AG08396 (cell line): ENCODE measurements at regions not wholly inside any gene's neighbourhood (a gene's known extent, or its start where the extent isn't known, plus 50 kb on each side); places are given as distances from the start of the nearest gene placed in this dataset.
"Not testable (repeated sequence)": the region's sequence is repeated elsewhere in the genome, so short reads cannot be mapped to it uniquely, and the experiment has no call there.

Source experiments
- DNase-seq: peaks from one replicate; pipeline ENCODE4 v3.0.0; 2012; ENCODE audit warnings: low spot score, mixed read lengths

GRCh38 chr1:83511146-83511726, 487.7 kb downstream of the TTLL7 start:
- DNase-seq: no peak

DNA sequence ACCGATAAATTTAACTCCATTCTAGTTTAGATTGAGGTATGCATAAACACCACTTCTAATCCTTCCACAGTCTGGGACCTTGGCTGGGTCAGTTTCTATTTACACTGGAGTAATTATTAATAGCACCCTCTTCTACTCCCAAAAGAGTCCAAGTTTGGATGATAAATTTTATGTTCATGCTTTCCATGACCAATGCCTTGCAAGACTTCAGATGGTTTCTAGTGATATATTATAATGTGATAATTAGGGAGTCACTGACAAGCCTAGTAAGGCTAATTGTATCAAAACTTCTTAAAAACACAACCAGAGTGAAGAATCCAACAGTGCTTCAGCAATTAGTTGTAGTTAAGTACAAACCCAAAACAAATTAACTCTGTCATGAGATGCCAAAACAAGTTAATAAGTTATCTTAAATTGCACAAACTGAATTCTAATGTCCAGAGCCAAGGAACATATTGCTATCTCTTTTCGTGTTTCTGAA, 489.6 kb downstream of the TTLL7 start:
- no peak for DNase-seq

GRCh38 chr1:83508485-83509151, 490.3 kb downstream of the TTLL7 start:
- DNase-seq: peak; percentile 6

GRCh38 chr1:83505148-83505547, 493.8 kb downstream of the TTLL7 start:
- no peak for DNase-seq

DNA sequence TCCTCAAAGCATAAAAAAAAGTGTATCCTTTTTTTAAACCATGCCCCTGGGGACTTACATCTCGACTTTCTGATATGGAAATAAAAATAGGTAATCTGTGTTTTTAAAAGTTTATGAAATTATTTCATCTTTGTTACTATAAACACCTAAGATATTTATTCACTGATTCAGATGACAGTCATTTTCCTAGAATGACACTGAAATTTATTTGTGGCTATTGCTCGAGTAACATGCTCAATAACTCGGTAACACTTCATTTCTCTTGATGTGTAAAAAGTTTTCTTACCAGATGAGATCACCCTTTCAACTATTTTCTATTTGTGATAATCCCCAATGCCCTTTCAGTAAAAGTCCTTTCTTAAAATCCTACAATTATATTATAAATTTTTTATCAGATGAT, 495.8 kb downstream of the TTLL7 start:
- no peak for DNase-seq

- no peak for DNase-seq
Measured at GRCh38 chr1:83500987-83501591, 497.8 kb downstream of the TTLL7 start.

DNA sequence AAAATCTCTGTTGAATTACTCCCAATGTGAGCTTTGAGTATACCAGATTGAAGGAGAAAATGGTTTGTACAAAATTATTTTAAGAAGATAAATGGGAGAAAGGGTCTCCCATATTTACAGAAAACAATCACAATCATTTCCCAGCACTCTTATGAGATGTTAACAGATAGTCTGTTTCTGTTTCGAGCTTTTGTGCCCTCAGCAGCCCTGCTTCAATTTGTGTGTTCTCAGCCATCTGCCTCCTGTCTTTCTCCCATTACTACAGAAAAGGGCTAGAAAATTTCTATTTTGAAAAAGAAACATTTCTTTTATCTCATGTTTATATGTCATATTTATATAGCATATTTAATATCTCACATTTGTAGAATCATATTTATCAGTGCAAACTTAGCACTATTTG, 498.4 kb downstream of the TTLL7 start:
- no peak for DNase-seq

DNA sequence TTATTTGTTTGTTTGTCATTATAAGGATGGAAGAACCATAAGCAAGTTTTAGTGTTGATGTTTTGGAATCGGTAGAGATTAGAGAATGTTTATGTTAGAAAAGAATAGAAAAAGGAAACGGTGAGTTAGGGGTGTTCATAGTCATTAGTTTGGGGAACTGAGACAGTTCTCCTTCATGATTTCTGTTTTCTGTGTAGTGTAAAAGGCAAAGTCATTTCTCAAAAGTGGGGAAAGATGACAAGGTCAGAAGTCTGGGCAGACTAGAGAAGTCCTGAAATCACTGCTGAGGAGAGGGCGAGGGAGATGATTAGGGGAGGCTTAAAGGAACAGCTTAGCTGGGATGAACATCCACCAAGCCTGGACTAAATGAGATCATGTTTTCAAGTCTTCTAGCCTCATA, 498.9 kb downstream of the TTLL7 start:
- no peak for DNase-seq

DNA sequence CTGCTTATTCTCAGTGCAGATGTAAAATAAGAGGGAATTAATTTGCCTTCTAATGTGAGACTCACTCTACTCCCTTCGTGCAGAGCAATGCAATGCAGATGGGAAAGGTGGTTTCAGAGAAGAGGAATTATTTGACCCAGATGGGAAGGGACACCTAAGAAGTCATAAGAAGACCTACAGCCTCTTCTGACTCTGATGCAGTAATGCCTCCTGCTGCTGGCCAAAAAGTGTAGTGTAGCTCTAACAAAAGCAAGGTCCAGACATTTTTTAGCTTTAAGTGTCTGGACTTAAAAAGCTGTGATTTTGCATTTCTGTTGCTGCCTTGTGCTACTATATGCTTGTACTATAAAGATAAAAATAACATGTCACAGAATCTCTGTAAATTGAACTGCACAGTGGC, 501.4 kb downstream of the TTLL7 start:
- no peak for DNase-seq

GRCh38 chr1:83495560-83495959, 503.4 kb downstream of the TTLL7 start:
- no peak for DNase-seq

- DNase-seq: no peak
Measured at GRCh38 chr1:83493633-83494032, 505.3 kb downstream of the TTLL7 start.

DNA sequence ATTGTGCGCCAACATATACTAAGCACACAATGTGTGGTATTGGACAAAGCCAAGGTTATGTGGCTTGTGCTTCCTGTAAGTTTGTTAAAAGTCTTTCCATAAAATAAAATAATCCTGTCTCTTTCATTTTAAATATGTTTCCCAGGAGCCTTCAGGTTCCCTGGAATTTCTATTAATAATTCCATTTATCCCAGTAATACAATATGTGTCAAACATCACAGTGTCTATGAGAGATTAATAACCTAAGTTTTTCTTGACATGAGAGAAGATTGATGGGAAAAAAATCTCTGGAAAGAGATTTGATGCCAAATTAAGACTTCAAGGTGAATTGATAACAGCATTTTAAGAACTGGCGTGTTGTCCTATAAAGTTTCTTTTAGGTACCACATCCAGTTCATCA, 507.0 kb downstream of the TTLL7 start:
- DNase-seq: no peak

DNA sequence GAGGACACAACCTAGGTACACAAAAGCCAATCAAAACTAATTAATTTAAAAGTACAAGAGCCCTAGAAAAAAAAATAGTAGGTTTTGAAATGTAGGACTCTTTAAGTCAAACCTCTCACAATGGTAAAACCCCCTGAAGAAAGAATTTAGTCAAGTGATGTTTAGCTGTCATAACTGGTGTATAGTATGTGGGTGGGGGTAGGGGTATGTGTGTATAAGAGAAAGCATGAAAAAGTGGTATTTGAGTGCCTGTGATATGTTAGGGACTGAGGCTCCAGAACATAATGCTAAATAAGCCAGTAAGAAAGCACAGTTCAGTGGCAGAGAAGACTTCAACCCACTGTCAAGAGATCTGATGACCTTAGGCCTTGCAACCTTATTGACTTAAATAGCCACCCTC, 507.9 kb downstream of the TTLL7 start:
- DNase-seq: no peak

DNA sequence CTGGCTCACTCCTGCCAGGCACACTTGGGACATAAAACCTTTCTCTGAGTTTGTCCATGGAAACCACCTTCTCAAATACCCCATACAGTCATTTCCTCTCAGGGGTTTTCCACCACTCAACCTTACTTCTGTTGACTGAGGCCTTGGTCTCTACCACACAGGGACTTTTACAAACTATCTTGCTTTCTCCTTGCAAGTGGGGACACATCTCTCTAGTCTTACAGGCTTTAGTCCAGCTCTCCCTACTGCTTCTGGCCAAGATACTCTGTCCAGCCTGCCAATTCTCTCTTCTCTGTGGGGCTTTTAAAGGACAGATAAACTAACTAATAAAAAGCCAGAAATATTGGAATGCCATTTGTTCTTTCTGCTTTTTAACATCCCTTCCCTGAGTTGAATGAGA, 510.8 kb downstream of the TTLL7 start:
- not testable (repeated sequence) for DNase-seq

- not testable (repeated sequence) for DNase-seq
Measured at GRCh38 chr1:83487460-83487859, 511.5 kb downstream of the TTLL7 start.

DNA sequence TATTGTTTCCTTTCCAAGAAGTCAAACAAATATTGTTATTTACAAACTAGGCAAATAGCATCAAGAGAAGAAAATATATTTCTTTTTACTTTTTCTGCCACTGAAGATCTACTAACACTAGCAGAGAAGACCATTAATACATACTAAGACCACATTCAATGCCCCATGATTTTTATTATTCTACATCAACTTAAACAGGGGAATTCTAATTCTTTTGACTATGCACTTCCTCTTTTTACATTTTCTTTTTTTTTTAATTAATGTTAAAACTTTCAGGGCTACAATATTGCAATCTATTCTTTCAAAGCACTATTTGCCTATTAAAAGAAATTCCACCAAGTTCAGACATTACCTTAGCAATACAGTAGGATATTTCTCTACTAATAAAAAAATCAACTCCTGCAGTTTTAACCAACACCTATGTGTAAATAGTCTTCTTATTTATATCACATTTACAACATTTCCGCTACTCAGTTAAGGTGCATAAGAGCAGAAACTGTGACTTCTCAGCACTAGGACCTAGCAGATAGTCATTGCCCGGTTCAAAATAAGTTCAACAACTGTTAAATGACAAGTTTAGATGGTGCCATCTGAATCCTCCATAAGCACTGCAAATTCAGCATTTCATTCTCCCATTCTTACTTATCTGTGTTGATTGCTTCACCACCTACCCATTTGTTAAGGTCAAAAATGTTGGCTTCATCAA, 513.5 kb downstream of the TTLL7 start:
- not testable (repeated sequence) for DNase-seq

- not testable (repeated sequence) for DNase-seq
Measured at GRCh38 chr1:83481284-83481683, 517.6 kb downstream of the TTLL7 start.

- DNase-seq: not testable (repeated sequence)
Measured at GRCh38 chr1:83479591-83480239, 519.2 kb downstream of the TTLL7 start.

DNA sequence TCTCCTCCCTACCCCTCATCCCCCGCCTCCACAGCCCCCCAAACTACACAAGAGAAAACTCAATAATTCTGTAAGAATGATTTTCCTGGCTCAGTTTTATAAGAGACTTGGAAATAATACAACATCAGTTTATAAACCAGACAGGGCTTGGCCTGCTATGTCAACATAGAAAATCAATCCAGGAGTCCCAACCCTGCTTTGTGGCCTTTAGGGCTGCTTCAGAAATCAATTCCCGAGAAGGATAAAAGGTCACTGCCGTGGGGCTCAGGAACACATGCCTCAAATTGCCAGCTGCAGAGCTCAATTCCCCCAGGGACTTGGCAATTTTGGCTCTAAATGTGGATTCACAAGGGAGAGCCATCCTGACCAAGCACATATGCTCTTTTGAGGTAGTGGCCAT, 520.8 kb downstream of the TTLL7 start:
- DNase-seq: not testable (repeated sequence)

DNA sequence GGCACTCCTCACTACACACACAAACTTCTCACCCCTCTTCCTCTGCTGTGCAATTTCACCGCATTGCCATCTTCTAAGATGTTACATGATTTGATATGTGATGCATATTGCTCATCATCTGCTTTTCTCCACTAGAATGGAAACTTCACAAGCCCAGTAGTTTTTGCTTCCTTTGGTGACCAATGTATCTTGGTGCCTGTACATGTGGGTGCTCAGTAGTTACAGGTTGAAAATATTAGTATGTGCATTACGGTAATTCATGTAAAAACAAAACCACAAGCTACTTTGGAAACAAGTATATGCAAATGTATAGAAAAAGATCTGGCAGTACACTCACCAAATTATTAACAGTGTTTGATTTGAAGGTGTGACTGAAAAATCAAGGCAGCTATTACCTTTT, 522.4 kb downstream of the TTLL7 start:
- not testable (repeated sequence) for DNase-seq

DNA sequence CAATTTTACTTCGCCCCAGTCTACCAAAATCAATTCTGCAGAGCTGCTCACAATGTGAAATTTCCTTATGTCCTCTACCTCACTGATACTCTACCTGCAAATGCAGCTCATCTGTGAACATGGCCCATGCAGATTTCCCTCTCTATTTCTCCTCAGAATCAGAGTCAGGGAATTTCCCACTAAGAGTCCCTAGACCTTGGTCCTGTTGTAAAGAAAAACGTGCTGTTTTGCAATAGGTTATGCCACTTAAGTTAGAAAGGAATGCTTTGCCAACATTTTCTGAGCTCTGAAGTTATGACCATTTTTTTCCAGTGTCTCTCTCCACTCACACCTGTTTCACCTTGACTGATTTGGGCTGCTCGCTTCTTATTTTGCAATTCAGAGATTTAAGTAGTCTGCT, 524.0 kb downstream of the TTLL7 start:
- not testable (repeated sequence) for DNase-seq

DNA sequence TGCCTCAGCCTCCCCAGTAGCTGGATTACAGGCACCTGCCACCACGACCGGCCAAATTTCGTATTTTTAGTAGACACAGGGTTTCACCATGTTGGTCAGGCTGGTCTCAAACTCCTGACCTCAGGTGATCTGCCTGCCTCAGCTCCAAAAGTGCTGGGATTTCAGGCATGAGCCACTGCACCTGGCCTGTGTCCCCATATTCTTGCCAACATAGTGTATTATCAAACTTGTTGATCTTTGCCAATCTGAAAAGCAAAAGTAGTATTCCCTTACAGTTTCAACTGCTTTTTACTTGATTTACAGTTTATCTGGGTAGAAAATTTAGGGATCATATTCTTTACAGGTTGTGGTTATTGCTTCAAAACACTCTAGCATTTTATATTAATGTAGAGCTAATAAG, 524.9 kb downstream of the TTLL7 start:
- DNase-seq: not testable (repeated sequence)
